MG63 (cell line): ENCODE measurements at regions not wholly inside any gene's neighbourhood (a gene's known extent, or its start where the extent isn't known, plus 50 kb on each side); places are given as distances from the start of the nearest gene placed in this dataset.

ENCODE experiments used
- DNase-seq: peaks from one replicate; pipeline ENCODE4 v3.0.0-alpha.2; 2020
- H3K27me3 ChIP-seq: fragments of 250-450 bp; sonication (Bioruptor Pico); 2 replicates; pipeline ENCODE4 v1.5.1; 2020; ENCODE audit warnings: mild to moderate bottlenecking, moderate library complexity
- H3K36me3 ChIP-seq: fragments of 250-450 bp; sonication (Bioruptor Pico); 2 replicates; pipeline ENCODE4 v1.5.1; 2020; ENCODE audit warnings: mild to moderate bottlenecking, moderate library complexity
- H3K4me3 ChIP-seq: fragments of 250-450 bp; sonication (Bioruptor Pico); 2 replicates; pipeline ENCODE4 v1.5.1; 2020; ENCODE audit warnings: mild to moderate bottlenecking, moderate library complexity
- H3K9me3 ChIP-seq: fragments of 250-450 bp; sonication (Bioruptor Pico); 2 replicates; pipeline ENCODE4 v1.5.1; 2020; ENCODE audit warnings: mild to moderate bottlenecking, moderate library complexity

- H3K27me3 ChIP-seq = no peaks in the 10 kb centered on the region
- DNase-seq = no peak
- H3K4me3 ChIP-seq = no peak overlapping the region
- H3K9me3 ChIP-seq = no peaks in the 10 kb centered on the region
- no peaks in the 10 kb centered on the region for H3K36me3 ChIP-seq
Measured at GRCh38 chr6:43880236-43881137, 110.5 kb downstream of the VEGFA start.

- H3K36me3 ChIP-seq = no peaks in the 10 kb centered on the region
- no peaks in the 10 kb centered on the region for H3K27me3 ChIP-seq
- no peaks in the 10 kb centered on the region for H3K9me3 ChIP-seq
- DNase-seq = no peak
- H3K4me3 ChIP-seq = no peak overlapping the region
Measured at GRCh38 chr6:43879722-43880121, 109.7 kb downstream of the VEGFA start.

GRCh38 chr6:43878823-43879495 lies 108.9 kb downstream of the VEGFA start:
- H3K4me3 ChIP-seq = no peak overlapping the region
- DNase-seq = peak; percentile 53
- H3K36me3 ChIP-seq = no peaks in the 10 kb centered on the region
- H3K27me3 ChIP-seq = no peaks in the 10 kb centered on the region
- no peaks in the 10 kb centered on the region for H3K9me3 ChIP-seq

- no peaks in the 10 kb centered on the region for H3K36me3 ChIP-seq
- H3K9me3 ChIP-seq = no peaks in the 10 kb centered on the region
- H3K27me3 ChIP-seq = no peaks in the 10 kb centered on the region
- no peak for DNase-seq
- H3K4me3 ChIP-seq = no peak overlapping the region
Measured at GRCh38 chr6:43878127-43878634, 108.2 kb downstream of the VEGFA start.

- DNase-seq = no peak
Measured at GRCh38 chr6:43877463-43878126, 107.6 kb downstream of the VEGFA start.

GRCh38 chr6:43877036-43877435 lies 107.0 kb downstream of the VEGFA start:
- Histone ChIP-seq H3K36me3 (no peaks in the 10 kb centered on the region), H3K27me3 (no peaks in the 10 kb centered on the region), H3K9me3 (no peaks in the 10 kb centered on the region), H3K4me3 (no peak overlapping the region)
- no peak for DNase-seq

More at GRCh38 chr6:43877463-43878126, 107.6 kb downstream of the VEGFA start:
- Histone ChIP-seq H3K9me3 (no peaks in the 10 kb centered on the region), H3K36me3 (no peaks in the 10 kb centered on the region), H3K4me3 (no peak overlapping the region), H3K27me3 (no peaks in the 10 kb centered on the region)

- H3K4me3 ChIP-seq = no peak overlapping the region
- no peaks in the 10 kb centered on the region for H3K9me3 ChIP-seq
- no peak for DNase-seq
- no peaks in the 10 kb centered on the region for H3K36me3 ChIP-seq
- H3K27me3 ChIP-seq = no peaks in the 10 kb centered on the region
Measured at GRCh38 chr6:43876602-43877001, 106.6 kb downstream of the VEGFA start.

GRCh38 chr6:43875849-43876572 lies 106.0 kb downstream of the VEGFA start:
- no peak for DNase-seq
- H3K27me3 ChIP-seq = no peaks in the 10 kb centered on the region
- H3K9me3 ChIP-seq = no peaks in the 10 kb centered on the region
- no peak overlapping the region for H3K4me3 ChIP-seq
- no peaks in the 10 kb centered on the region for H3K36me3 ChIP-seq

GRCh38 chr6:43874814-43875590 lies 105.0 kb downstream of the VEGFA start:
- Histone ChIP-seq H3K4me3 (no peak overlapping the region), H3K36me3 (no peaks in the 10 kb centered on the region), H3K9me3 (no peaks in the 10 kb centered on the region), H3K27me3 (no peaks in the 10 kb centered on the region)
- no peak for DNase-seq

GRCh38 chr6:43873806-43874714 lies 104.0 kb downstream of the VEGFA start:
- Histone ChIP-seq H3K36me3 (no peaks in the 10 kb centered on the region), H3K4me3 (no peak overlapping the region), H3K27me3 (no peaks in the 10 kb centered on the region), H3K9me3 (no peaks in the 10 kb centered on the region)
- no peak for DNase-seq

GRCh38 chr6:43871933-43872332 lies 101.9 kb downstream of the VEGFA start:
- Histone ChIP-seq H3K4me3 (no peak overlapping the region), H3K27me3 (no peaks in the 10 kb centered on the region), H3K9me3 (no peaks in the 10 kb centered on the region), H3K36me3 (no peaks in the 10 kb centered on the region)
- no peak for DNase-seq

GRCh38 chr6:43871284-43871683 lies 101.3 kb downstream of the VEGFA start:
- Histone ChIP-seq H3K27me3 (no peaks in the 10 kb centered on the region), H3K36me3 (no peaks in the 10 kb centered on the region), H3K4me3 (no peak overlapping the region), H3K9me3 (no peaks in the 10 kb centered on the region)
- no peak for DNase-seq

GRCh38 chr6:43870660-43871061 lies 100.7 kb downstream of the VEGFA start:
- DNase-seq = no peak

GRCh38 chr6:43869792-43870659 lies 100.0 kb downstream of the VEGFA start:
- H3K4me3 ChIP-seq = no peak overlapping the region
- H3K27me3 ChIP-seq = no peaks in the 10 kb centered on the region
- no peaks in the 10 kb centered on the region for H3K36me3 ChIP-seq
- no peaks in the 10 kb centered on the region for H3K9me3 ChIP-seq
- no peak for DNase-seq

More at GRCh38 chr6:43870660-43871061, 100.7 kb downstream of the VEGFA start:
- Histone ChIP-seq H3K4me3 (no peak overlapping the region), H3K9me3 (no peaks in the 10 kb centered on the region), H3K27me3 (no peaks in the 10 kb centered on the region), H3K36me3 (no peaks in the 10 kb centered on the region)
